Activated CD8-positive, alpha-beta memory T cell treated with anti-CD3 and anti-CD28 coated beads, Interleukin-2, amount 50 U/mL, for 4 hours (primary cell): ENCODE measurements at regions not wholly inside any gene's neighbourhood (a gene's known extent, or its start where the extent isn't known, plus 50 kb on each side); places are given as distances from the start of the nearest gene placed in this dataset.
"Not testable (repeated sequence)": the region's sequence is repeated elsewhere in the genome, so short reads cannot be mapped to it uniquely, and the experiment has no call there.

ENCODE experiments used
- DNase-seq: peaks from one replicate; pipeline ENCODE4 v3.0.0-alpha.2; 2020

DNA sequence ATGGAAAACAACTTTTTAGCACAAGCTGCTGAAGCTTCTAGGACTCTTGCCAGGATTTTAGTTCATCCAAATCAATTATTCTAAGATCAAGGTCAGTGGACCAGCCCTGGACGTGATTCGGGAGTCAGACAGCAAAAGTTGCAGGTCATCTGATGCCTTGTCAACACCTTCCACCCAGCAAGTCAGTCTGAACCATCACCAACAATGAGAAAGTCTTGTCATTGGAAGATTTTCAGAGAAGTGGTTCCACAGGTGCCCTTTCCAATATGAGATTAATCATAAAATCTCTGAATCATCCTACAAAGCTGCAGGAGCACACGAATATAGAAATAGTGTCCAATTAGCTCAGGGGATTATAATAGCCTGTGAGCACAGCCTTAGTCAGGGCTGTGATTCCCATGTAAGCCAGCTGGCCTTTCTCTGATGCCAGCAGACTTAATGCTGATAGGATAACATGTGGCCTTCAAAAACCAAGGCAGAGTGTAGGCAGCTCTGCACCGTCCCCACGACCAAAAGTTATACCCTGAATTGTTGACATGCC is 445.0 kb upstream of the TRPC7 start:
- DNase-seq = no peak

GRCh38 chr5:136809382-136809781 is 444.0 kb upstream of the TRPC7 start:
- DNase-seq = no peak

- DNase-seq = no peak
These were observed 443.4 kb upstream of the TRPC7 start for GRCh38 chr5:136808756-136809155.

DNA sequence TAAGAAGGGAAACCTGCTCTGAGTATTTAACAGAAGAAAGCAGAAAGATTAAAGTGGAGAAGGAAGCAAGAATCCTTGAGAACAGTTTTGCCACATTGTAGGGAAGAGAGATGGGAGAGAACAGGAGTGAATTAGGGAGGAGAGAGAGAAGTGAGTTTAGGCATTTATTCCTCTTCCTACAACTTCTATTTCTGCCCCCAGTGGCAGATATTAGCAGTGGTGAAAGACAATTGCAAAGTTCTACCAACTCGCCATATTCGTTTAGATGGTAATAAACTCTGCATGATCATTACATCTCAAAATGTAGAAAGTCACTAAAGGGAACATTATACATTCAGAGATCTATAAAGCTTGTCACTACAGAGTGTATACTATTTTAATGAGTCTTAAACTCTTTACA is 440.1 kb upstream of the TRPC7 start:
- no peak for DNase-seq

GRCh38 chr5:136802383-136802782 is 437.0 kb upstream of the TRPC7 start:
- no peak for DNase-seq

GRCh38 chr5:136799806-136800372 is 434.5 kb upstream of the TRPC7 start:
- DNase-seq = no peak

- DNase-seq = no peak
These were observed 428.0 kb upstream of the TRPC7 start for GRCh38 chr5:136793300-136793699.

GRCh38 chr5:136781464-136781863 is 416.1 kb upstream of the TRPC7 start:
- no peak for DNase-seq

GRCh38 chr5:136780518-136780917 is 415.2 kb upstream of the TRPC7 start:
- DNase-seq = no peak

- DNase-seq = no peak
These were observed 410.9 kb upstream of the TRPC7 start for GRCh38 chr5:136776022-136776927.

DNA sequence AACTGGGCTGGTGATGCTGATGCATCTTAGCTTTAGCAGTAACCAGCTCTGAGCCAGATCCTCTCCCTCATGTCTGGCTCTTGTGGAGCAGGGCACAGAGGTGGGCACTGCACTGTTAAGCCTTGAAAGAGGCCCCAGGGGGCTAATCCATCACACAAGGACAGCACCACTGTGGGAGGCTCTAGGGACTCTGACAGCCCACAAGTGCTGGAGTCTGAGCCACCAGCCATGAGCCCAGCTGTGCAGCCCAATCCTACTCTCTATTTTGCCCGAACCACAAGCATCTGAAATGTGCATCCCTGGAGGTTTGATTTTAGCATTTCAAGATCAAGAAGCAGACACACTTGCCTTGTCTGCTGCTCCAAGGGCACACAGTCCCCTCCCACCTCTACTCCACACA is 407.1 kb upstream of the TRPC7 start:
- no peak for DNase-seq

- DNase-seq = no peak
These were observed 404.7 kb upstream of the TRPC7 start for GRCh38 chr5:136769900-136770684.

GRCh38 chr5:136769093-136769492 is 403.7 kb upstream of the TRPC7 start:
- DNase-seq = no peak

DNA sequence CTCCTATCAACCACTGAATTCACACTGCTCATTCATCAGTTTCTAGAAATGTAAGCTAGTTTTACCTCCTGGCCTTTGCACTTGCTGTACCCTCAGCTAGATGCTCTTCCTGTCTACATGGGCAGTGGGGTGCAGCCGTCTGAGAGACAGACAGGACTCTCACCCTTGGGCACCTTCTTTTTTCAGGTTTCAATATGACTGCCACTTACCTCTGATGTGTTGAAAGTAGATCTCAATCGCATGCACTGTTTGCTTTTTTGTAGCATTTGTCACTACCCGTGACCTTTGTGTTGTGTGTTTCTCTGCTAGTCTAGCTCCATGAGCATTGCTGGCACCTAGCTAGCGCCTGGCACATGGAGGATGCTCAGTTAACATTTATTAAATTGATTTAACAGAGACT is 403.1 kb upstream of the TRPC7 start:
- no peak for DNase-seq

DNA sequence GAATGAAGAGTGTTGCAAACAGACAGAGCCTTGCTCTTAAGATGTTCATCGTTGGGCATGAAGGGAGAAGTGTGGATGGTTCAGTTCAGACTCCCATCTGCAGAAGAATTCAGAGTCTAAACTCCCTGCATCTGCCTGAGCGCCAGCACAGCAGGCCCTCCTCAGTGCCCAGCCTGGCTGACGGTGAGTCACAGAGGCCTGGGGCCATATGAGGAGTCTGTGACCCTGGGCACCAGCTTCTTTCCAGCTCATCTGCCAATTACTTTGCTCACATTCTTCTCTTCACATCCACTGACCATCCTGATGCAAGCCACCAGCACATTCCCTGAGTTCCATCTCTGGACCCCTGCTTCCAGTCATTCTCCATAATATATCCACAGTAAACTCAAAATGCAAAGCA is 401.1 kb upstream of the TRPC7 start:
- no peak for DNase-seq

GRCh38 chr5:136764601-136765000 is 399.3 kb upstream of the TRPC7 start:
- DNase-seq = no peak

DNA sequence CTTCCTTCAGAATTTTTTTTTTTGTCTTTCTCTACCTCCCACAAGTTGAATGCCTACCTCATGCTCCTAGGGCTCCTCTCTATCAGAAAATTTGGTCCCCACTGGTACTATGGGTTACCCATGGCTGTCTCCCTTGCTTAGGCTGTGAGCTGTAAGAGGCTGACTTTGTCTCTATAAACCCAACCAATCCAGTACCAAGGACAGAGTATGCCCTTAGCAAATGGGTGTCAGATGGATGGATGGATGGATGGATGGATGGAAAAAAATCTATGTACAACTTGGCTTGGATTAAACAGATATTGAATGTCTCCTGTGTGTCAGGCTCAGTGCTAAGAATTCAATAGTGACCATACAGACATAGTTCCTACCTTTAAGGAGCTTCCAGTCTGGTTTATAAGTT is 398.2 kb upstream of the TRPC7 start:
- no peak for DNase-seq

DNA sequence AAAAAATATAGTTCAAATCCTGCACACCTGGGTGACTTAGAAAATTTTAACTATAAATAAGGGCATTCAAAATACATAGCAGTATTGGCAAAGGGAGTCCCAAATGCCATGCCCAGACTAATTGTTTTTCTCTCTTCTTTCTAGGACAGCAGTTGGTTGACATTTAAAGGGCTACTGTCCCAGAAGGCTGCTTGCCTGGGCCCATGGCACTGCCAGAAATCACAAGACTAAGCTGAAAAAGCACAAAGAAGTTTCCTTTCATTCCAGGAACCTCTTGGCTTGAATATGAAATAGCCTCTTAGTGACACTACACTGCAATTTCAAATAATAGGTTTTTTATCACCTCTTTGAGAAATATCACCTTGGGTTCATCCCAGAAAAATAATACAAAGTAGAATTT is 388.9 kb upstream of the TRPC7 start:
- no peak for DNase-seq

- no peak for DNase-seq
These were observed 385.0 kb upstream of the TRPC7 start for GRCh38 chr5:136750224-136750862.

- no peak for DNase-seq
These were observed 383.7 kb upstream of the TRPC7 start for GRCh38 chr5:136749016-136749415.

DNA sequence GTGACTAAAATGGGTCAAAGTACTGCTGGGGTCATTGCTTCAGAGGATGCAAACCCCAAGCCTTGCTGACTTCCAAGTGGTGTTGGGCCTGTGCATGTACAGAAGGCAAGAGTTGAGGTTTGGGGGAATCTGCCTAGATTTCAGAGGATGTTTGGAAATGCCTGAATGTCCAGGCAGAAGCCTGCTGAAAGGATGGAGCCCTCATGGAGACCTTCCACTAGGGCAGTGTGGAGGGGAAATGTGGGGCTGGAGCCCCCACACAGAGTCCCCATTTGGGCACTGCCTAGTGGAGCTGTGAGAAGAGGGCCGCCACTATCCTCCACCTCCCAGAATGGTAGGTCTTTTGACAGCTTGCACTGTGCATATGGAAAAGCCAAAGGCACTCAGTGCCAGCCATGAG is 377.7 kb upstream of the TRPC7 start:
- no peak for DNase-seq

GRCh38 chr5:136740228-136740627 is 374.9 kb upstream of the TRPC7 start:
- no peak for DNase-seq

- not testable (repeated sequence) for DNase-seq
These were observed 373.9 kb upstream of the TRPC7 start for GRCh38 chr5:136739271-136739670.
